ENCODE measurements at regions not wholly inside any gene's neighbourhood (a gene's known extent, or its start where the extent isn't known, plus 50 kb on each side); places are given as distances from the start of the nearest gene placed in this dataset.

DNA sequence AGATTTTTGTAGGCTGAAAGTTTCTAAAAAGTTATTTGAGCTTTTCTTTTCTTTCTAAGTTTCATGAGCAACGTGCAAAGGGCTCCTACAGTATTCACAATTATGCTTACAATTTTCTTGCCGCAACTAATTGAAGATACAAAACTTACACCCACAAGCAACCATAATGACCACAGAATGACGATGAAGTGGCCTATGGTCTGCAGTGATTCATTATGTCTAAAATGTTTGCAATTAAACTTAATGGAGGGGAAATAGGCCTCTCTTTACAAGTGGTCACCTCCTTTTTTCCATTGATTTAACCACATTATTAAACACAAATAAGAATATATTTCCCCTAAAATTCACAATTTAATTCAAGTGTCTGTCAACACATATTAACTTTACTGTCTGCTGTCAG lies 732.6 kb upstream of the FLRT2 start:
- Histone ChIP-seq H3K4me2 (ENCODE audit: insufficient read depth, low read length) (no peak overlapping the region), H3K9me3 (replicated peaks; ENCODE audit: control insufficient read depth, insufficient read depth, low read length) (no peaks in the 10 kb centered on the region), H3K79me2 (ENCODE audit: control insufficient read depth, insufficient read depth, low read length) (no peaks in the 10 kb centered on the region), H3K27ac (ENCODE audit: insufficient read depth, low read depth, low read length) (no peak overlapping the region), H3K9me1 (replicated peaks; ENCODE audit: control insufficient read depth, extremely low read depth, insufficient read depth, low read length) (no peaks in the 10 kb centered on the region), H3K4me1 (ENCODE audit: control insufficient read depth, extremely low read depth, insufficient read depth, low read length) (no peaks in the 10 kb centered on the region), H2AFZ (ENCODE audit: low read depth, low read length) (no peak overlapping the region), H3K36me3 (ENCODE audit: control insufficient read depth in 2 of 2, extremely low read depth in 1 of 2, insufficient read depth in 2 of 2, low read length in 2 of 2) (no peaks in the 10 kb centered on the region), H3K27me3 (ENCODE audit: control insufficient read depth in 2 of 2, insufficient read depth in 2 of 2, low read length in 2 of 2) (no peaks in the 10 kb centered on the region), H3K4me3 (replicated peaks in 1 of 3; ENCODE audit: insufficient read depth in 1 of 3, low read depth in 1 of 3, low read length in 3 of 3) (no peak overlapping the region), H4K20me1 (replicated peaks; ENCODE audit: control insufficient read depth, extremely low read depth, insufficient read depth, low read length) (no peaks in the 10 kb centered on the region), H3K9ac (replicated peaks; ENCODE audit: extremely low read depth, insufficient read depth, low read length) (no peak overlapping the region)
- dilution Hi-C loops (cut with MboI; ENCODE audit: extremely low pct_ligation_motif_present, low sequenced_read_pairs): no loop called here
- POLR2A ChIA-PET: no interaction called here
- DNase-seq (ENCODE audit: low read depth, low spot score) (no peak), FAIRE-seq (no peak)
- intact Hi-C loops (cut with micrococcal nuclease): no loop called here
- CTCF ChIA-PET: interaction anchor here (1.1 to 1.7 kb wide), 3 partner anchors 9 to 35 kb away, joined by 3 to 6 read pairs (median 3); no protein-coding TSS in a partner anchor
- no TSS peak for BruUV-seq (replicated peaks)
- TF ChIP-seq, protein P1, sequence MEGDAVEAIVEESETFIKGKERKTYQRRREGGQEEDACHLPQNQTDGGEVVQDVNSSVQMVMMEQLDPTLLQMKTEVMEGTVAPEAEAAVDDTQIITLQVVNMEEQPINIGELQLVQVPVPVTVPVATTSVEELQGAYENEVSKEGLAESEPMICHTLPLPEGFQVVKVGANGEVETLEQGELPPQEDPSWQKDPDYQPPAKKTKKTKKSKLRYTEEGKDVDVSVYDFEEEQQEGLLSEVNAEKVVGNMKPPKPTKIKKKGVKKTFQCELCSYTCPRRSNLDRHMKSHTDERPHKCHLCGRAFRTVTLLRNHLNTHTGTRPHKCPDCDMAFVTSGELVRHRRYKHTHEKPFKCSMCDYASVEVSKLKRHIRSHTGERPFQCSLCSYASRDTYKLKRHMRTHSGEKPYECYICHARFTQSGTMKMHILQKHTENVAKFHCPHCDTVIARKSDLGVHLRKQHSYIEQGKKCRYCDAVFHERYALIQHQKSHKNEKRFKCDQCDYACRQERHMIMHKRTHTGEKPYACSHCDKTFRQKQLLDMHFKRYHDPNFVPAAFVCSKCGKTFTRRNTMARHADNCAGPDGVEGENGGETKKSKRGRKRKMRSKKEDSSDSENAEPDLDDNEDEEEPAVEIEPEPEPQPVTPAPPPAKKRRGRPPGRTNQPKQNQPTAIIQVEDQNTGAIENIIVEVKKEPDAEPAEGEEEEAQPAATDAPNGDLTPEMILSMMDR (IDR thresholded peaks at IDR 0.05; ENCODE audit: extremely low read depth in 1 of 2, insufficient read depth in 1 of 2, low read depth in 1 of 2, low read length in 2 of 2): no peak
- no peak for TF ChIP-seq EZH2 (IDR thresholded peaks at IDR 0.05; ENCODE audit: borderline replicate concordance, low read depth, low read length, severe bottlenecking)

DNA sequence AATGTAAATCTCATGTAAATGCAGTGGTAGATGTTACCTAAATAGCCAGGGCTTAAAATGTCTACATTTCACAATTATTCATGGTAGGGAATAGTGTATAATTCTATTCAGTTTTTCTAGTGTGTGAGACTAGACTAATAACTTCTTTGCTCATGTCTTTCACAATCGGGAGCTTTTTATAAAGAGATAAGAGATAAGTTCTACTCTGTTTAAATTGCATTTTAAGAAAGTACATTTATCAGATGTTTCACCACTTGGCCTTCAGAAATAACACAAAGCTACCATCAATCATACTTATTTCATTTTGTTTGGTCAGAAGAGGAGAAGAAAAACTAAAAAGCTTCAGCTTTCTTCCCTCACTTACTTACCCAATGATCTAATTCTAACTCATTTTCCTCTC lies 725.5 kb upstream of the FLRT2 start:
- H3K4me3 ChIP-seq (replicated peaks in 1 of 3; ENCODE audit: insufficient read depth in 1 of 3, low read depth in 1 of 3, low read length in 3 of 3): no peak overlapping the region
- POLR2A ChIA-PET: no interaction called here
- H3K27ac ChIP-seq (ENCODE audit: insufficient read depth, low read depth, low read length): no peak overlapping the region
- no peak for FAIRE-seq
- no TSS peak for BruUV-seq (replicated peaks)
- dilution Hi-C loops (cut with MboI; ENCODE audit: extremely low pct_ligation_motif_present, low sequenced_read_pairs): no loop called here
- H3K79me2 ChIP-seq (ENCODE audit: control insufficient read depth, insufficient read depth, low read length): no peaks in the 10 kb centered on the region
- CTCF ChIA-PET: no interaction called here
- H4K20me1 ChIP-seq (replicated peaks; ENCODE audit: control insufficient read depth, extremely low read depth, insufficient read depth, low read length): no peaks in the 10 kb centered on the region
- no peaks in the 10 kb centered on the region for H3K36me3 ChIP-seq (ENCODE audit: control insufficient read depth in 2 of 2, extremely low read depth in 1 of 2, insufficient read depth in 2 of 2, low read length in 2 of 2)
- H3K9ac ChIP-seq (replicated peaks; ENCODE audit: extremely low read depth, insufficient read depth, low read length): no peak overlapping the region
- no peak for TF ChIP-seq EZH2 (IDR thresholded peaks at IDR 0.05; ENCODE audit: borderline replicate concordance, low read depth, low read length, severe bottlenecking)
- TF ChIP-seq, protein P1 (IDR thresholded peaks at IDR 0.05; ENCODE audit: extremely low read depth in 1 of 2, insufficient read depth in 1 of 2, low read depth in 1 of 2, low read length in 2 of 2): no peak
- no peak for TF ChIP-seq MYC (IDR thresholded peaks at IDR 0.05; ENCODE audit: low read depth, low read length)
- no peak for TF ChIP-seq GATA2 (IDR thresholded peaks at IDR 0.05; ENCODE audit: insufficient read depth, insufficient read length, low read depth, low read length)
- TF ChIP-seq, protein P2, sequence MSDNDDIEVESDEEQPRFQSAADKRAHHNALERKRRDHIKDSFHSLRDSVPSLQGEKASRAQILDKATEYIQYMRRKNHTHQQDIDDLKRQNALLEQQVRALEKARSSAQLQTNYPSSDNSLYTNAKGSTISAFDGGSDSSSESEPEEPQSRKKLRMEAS (IDR thresholded peaks at IDR 0.05; ENCODE audit: insufficient read depth, insufficient read length): no peak
- no peak for TF ChIP-seq POLR2A (IDR thresholded peaks at IDR 0.05; ENCODE audit: low read depth, low read length)
- no peak overlapping the region for H3K4me2 ChIP-seq (ENCODE audit: insufficient read depth, low read length)
- intact Hi-C loops (cut with micrococcal nuclease): loop anchor here (2.0 kb wide), 1 partner anchor 724 kb away; no protein-coding TSS in a partner anchor
- H3K9me3 ChIP-seq (replicated peaks; ENCODE audit: control insufficient read depth, insufficient read depth, low read length): no peaks in the 10 kb centered on the region
- H3K27me3 ChIP-seq (ENCODE audit: control insufficient read depth in 2 of 2, insufficient read depth in 2 of 2, low read length in 2 of 2): no peaks in the 10 kb centered on the region
- H2AFZ ChIP-seq (ENCODE audit: low read depth, low read length): no peak overlapping the region
- no peak for DNase-seq (ENCODE audit: low read depth, low spot score)
- no peaks in the 10 kb centered on the region for H3K9me1 ChIP-seq (replicated peaks; ENCODE audit: control insufficient read depth, extremely low read depth, insufficient read depth, low read length)
- peaks cover 10% of the 10 kb centered on the region for H3K4me1 ChIP-seq (ENCODE audit: control insufficient read depth, extremely low read depth, insufficient read depth, low read length)
